Eye (tissue), 1 donor: ENCODE measurements at regions not wholly inside any gene's neighbourhood (a gene's known extent, or its start where the extent isn't known, plus 50 kb on each side); places are given as distances from the start of the nearest gene placed in this dataset.
A peak's percentile ranks its signal among the peaks of the same experiment; 100 is the strongest.
"Not testable (repeated sequence)": the region's sequence is repeated elsewhere in the genome, so short reads cannot be mapped to it uniquely, and the experiment has no call there.

Source experiments
- DNase-seq: peaks from one replicate; pipeline ENCODE4 v3.0.0-alpha.2; 2015

DNA sequence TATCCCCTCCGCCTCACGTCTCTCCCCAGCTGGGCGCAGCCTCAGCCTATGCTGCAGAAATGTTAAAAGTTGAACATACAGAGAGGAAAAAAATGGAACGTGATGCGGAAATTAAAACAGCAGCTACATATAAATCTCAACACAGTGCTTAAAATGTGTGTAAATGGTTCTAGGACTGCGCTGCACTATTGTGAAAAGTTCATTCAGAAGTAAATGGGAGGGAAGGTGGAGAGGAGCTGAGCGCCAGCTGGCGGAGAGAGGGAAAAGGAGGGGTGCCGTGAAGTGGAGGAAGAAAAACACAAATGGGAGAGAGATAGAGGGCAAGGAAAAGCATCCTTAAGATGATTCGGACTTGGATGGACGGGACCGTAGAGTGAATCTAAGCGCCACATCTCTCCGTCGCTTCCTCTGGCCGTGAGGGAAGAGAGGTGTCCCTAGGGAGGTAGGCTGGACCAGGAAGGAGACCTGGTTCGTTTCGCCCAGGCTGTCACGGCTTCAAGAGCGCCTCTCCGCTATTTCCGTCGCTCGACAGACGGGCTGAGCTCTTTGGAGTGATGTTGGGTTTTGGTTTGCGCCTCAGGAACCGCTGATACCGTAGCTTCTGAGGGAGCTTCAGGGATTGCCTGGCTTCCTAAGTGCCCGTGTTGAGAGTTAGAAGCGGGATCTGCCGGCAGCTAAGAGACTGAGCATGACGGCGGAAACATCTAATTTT is 113.7 kb downstream of the TRIM27 start:
- peak; percentile 57 for DNase-seq

DNA sequence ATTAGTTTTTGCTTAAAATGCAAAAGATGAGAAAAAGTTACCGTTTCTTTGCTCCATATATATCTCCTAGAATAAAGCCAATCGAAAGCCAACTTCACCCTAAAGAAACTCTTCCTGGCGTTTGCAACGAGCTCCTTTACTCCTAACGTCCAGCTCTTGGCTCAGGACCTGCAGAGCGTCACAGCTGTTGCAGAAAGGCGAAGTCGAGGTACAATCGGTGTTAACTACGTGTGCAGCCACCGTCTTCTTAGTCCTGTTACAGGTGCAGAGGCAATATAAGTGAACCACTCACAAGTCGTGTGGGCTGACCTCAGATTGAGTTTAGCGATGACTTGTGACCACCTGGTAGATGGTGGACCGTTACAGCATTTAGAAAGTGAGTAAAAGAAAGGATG is 113.1 kb downstream of the TRIM27 start:
- peak; percentile 57 for DNase-seq

DNA sequence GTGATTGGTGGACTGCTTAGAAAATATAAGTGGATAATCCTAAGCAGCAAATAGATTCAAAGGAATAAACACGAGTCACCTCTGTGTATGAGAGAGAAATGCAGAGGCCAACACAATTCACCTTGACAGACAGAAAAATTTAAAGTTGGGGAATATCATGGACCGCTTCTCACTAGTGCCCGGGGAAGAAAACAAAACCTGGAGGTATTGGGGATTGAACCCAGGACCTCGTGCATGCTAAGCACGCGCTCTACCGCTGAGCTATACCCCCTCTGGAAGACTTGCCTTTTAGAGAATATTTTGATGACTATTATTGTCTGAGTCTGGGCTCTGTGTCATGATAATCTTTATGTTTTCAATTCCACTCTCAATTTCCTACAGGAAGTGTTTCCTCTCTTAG is 111.9 kb downstream of the TRIM27 start:
- no peak for DNase-seq

DNA sequence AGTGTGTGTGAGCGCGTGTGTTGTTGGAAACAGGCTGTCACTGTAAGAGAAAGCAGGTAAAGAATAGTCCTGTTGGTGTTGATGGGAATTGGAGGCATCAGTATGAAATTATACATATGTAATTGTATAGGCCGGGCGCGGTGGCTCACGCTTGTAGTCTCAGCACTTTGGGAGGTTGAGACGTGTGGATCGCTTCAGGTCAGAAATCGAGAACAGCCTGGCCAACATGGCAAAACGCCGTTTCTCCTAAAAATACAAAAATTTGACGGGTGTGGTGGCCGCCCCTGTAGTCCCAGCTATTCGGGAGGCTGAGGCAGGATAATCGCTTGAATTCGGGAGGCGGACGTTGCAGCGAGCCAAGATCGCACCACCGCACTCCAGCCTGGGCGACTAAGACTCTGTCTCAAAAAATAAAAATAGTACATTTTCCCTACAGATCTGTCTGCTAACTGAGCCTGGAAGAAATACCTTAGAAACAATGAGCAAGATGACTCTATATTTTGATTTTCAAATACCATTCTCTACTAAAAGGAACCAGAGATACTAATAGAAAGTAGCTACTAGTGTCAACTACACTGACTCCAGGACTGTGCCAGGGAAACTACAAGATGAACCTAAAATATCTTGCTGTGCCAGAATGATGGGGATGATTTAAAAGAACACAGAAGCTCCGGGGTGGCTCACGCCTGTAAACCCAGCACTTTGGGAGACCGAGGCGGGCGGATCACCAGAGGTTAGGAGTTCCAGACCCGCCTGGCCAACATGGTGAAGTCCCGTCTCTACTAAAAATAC is 110.8 kb downstream of the TRIM27 start:
- no peak for DNase-seq

DNA sequence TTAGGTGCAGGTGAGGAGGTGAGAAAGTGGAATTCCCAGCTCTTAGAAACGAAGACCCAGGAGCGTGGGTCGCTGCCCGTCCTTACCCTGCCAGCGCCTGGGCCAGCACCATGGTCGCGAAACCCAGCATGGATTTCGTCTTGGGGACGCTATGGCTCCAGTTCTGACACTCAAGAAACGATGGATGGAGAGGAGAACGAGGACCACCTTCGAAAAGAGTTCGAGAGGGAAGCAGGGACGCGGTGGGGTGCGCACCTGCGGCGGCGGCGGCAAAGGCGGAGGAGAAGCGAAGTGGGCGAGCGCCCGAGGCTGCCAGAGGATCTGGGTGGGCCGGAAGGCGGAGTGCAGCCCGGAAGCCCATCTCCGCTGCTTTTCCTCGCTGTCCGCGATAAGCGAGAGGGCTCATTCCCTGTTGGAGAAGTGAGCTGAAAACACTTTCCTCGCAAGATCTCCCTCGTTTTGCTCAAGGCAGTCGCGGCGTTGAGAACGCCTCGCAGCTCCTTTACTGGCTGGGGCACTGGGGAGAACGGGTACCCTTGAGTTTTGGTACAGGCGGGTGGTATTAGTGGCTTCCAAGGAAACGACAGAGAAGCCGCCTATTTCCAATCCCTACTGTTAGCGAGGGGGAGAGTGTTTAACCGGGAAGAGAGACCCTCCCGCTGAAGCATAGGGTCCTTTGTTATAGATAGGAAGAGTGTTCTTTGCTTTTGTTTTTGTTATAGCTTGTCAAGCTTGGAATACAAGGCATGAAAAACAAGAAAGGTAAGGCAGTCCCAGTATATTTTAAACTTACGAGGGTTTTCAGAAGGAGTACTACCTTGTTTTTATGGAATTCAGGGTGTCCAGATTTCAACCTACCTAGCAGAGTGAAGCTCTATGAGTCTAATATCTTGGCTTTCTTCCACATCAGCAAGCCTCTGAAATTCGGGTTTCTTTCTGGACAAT is 109.5 kb downstream of the TRIM27 start:
- DNase-seq, result peak; percentile 52

DNA sequence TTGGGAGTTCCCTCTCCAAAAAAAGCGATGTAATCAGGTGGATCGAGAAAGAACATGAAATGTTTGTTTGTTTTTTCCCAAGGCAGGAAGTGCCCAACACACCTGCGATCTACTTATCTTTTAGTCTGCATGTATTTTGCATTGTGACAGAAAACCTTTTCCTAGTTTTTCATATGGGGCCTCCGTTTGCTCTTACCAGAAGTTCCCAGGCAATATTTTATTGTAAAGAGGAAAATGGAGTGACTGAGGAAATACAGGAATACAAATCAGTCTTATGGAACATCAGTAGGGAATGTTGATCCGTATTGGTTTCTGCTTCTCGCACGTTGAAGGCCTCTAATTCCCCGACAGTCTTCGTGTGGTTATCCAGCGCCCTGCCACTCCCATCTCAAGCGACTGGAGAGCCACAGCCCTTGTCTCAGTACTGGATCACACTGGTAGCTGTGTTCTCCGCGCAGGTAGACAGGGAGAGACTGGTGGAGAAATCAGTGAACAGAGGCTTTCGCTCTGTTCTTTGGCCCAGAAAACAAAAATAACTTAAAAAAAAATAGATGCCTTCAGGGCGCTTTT is 107.4 kb downstream of the TRIM27 start:
- no peak for DNase-seq

DNA sequence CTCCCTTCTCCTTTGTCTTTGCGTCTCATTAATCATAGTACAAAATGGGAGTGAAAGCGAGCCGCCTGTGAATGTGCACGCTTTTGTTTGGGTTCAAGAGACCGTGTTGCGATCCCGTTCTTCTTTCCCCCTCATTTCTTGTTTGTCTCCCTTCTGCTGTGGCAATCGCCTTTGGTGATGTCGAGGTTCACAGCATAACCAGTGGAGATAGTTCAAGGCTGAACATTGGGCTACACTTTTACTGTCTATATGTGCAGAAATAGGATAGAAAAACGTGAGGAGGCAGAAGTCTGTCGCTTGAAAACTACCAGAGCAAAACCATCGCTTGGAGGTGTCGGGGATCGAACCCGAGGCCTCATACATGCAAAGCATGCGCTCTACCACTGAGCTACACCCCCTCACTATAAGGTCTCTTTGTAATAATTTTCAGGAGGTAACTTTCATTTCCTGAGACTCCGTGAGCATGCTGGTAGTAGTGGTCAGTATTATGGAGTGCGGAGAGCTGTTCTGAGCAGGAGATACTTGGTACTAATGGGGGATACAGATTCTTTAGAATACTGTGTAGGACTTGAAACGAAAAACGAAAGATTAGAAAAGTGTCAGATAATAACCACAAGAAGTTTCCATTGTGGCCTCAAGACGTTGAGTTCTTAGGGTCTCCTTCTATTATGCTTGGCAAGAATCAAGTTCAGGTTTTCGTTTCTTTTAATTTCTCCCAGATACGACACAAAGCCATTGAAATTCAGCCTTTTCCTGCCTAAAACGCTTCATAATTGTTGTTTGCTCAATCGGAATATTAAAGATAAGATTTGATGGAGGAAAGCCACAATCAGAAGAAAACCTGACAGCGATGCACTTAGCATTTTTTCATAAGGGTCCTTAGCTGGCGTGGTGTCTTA is 106.6 kb downstream of the TRIM27 start:
- DNase-seq, result peak; percentile 58

DNA sequence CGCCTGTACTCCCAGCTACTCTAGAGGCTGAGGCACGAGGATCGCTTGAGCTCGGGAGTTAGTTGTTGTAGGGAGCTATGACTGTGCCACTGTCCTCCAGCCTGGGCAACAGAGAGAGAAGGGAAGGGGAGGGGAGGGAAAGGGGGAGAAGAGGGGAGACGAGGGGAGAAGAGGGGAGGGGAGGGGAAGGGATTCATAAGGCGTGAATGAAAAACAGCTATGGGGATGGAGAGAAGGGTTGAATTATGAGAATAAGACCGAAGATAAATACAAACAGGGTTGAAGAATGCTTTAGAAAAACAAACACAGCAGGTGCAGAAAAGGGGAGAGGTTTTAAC is 106.0 kb downstream of the TRIM27 start:
- DNase-seq, result no peak

DNA sequence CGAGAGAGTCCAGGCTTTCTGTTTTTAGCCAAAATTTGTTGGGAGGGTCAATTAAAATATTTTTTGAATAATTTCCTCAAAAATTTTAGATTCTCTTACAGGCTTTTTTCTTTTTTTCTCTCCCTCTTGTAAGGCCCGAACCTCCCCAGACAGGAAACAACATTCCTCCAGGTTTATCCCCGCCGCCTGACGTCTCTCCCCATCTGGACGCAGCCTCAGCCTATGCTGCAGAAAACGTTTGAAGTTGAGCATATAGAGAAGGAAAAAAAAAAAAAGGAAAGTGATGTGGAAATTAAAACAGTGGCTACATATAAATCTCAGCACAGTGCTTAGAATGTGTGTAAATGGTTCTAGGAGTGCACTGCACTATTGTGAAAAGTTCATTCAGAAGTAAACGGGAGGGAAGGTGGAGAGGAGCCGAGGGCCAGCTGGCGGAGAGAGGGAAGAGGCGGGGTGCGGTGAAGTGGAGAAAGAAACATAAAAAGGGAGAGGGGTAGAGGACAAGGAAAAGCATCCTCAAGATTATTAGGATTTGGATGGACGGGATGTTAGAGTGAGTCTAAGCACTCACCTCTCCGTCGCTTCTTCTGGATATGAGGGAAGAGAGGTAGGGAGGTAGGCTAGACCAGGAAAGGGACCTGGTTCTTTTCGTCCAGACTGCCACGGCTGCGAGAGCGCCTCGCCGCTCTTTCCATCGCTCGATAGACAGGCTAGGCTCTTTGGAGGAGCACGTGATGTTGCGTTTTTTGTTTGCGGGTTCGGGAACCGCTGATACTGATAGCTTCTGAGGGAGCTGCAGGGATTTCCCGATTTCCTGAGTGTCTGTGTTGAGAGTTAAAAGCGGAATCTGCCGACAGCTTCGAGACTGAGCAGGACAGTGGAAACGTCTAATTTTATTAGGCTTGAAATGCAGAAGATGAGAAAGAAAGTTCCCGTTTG is 98.7 kb downstream of the TRIM27 start:
- DNase-seq, result no peak

DNA sequence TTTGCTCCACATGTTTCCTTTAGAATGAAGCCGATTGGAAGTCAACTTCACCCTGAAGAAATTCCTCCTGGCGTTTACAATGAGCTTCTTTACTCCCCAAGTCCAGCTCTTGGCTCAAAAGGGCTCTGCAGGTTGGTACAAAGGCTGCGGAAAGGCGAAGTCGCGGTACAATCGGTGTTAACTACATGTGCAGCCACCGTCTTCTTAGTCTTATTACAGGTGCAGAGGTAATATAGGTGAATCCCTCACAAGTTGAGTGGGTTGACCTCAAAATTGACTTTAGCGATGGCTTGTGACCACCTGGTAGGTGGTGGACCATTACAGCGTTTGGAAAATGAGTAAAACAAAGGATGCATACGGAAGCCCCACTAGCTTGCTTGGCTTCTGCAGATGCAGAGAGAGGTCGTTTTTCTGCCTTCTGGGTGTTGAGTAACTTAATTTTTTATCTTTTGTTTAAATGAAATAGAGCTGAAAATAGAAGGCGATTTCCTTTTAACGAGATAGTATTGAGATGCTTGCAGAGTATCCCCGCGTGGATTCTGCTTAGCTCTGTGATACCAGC is 98.0 kb downstream of the TRIM27 start:
- no peak for DNase-seq

DNA sequence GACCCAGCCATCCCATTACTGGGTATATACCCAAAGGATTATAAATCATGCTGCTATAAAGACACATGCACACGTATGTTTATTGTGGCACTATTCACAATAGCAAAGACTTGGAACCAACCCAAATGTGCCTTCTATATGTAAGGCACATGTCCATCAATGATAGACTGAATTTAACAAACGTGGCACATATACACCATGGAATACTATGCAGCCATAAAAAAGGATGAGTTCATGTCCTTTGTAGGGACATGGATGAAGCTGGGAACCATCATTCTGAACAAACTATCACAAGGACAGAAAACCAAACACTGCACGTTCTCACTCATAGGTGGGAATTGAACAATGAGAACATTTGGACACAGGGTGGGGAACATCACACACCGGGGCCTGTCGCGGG is 92.1 kb downstream of the TRIM27 start:
- not testable (repeated sequence) for DNase-seq

DNA sequence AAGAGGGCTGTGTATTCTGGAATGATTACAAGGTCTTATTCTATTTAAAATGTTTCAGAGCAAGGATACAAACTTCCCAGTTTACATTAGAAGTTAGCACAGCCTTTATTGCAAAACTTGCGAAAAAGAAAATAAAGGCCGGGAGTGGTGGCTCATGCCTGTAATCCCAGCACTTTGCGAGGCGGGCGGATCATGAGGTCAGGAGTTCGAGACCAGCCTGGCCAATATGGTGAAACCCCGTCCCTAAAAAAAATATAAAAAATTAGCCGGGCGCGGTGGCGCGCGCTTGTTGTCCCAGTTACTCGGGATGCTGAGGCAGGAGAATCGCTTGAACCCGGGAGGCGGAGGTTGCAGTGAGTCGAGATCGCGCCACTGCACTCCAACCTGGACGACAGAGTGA is 87.1 kb downstream of the TRIM27 start:
- not testable (repeated sequence) for DNase-seq

DNA sequence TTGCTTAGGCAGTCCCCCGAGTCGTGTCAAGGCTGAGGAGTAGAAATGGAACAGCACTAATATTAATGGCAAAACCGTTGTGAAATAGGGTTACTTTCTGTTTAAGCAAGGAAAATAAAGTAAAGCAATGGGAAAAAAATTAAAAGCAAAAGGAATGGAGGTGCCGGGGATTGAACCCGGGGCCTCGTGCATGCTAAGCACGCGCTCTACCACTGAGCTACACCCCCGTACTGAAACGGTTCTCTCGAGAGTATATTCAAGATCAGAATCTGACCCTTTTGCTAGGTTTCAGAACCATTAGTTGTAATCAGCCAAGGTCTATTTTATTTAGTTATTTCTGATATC is 85.5 kb downstream of the TRIM27 start:
- DNase-seq, result peak; percentile 94

DNA sequence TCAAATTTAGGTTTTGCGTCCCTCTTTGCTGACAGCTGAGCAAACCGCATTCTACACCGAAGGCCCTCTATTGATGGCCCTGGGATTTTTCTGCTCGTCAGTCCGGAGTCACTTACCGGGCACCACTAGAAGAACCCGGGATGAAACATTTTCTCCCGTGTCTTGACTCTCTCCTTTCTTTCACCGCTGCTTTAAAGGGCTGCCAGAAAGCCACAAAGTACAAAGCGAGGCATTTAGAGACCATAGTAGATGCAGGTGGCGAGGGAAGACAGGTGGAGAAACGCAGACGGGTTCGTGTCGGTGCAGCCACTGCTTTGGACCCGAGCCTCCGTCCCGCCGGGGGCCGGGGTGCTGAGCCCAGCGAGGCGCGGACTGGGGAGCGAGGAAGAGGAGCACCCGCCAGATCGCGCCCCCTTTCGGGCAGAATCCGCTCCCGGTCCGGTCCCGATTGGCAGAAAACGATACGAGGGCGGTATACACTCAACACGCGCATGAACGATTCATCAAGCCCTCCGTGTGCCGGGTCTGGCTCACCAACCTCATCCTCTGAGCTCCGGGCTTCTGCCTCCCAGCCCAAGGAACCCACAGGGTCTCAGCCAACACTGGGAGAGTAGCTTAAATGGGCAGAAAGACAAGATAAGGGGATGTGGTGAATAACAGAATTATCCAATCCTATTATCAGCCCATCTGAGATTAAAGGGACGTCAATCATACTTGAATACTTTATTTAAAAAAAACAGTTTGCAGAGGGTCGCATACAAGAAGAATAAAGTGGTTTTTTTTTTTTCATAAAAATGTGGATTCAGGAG is 84.9 kb downstream of the TRIM27 start:
- DNase-seq, result peak; percentile 91

DNA sequence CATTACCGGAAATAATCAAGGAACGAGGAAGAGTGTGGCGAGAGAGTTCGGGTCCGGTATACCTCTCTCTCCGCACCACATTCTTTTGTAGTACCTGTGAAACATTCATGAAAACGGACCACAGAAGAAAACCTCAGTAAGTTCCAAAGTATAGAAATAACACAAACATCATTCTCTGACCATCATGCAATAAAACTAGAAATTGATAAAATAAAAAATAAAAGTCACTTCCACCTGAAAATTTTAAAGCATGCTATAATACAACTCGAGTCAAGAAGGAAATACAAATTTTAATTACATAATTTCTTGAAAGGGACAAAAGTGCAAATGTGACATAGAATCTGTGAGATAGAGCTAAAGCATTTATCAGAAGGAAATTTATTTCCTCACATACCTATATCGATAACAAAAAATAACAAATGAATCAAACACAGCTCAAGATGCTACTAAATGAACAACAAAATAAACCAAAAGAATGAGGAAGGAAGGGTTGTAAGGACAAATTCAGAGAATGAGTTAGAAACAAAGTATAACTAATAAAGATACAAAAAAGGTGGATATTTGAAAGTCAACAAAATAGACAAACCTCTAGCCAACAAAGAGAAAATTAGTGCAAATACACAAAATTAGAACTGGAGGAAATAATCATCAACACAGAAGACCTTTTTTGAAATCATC is 84.2 kb downstream of the TRIM27 start:
- DNase-seq, result no peak

DNA sequence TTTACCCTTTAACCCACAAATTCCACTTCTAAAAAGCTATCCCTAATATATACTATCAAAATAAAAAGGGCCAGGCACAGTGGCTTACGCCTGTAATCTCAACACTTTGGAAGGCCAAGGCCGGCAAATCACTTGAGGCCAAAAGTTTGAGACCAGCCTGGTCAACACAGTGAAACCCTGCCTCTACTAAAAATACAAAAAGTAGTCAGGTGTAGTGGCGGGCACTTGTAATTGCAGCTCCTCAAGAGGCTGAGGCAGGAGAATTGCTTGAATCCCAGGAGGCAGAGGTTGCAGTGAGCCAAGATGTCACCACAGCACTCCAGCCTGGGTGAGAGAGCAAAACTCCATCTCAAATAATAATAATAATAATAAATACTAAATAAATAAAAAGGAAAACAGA is 82.5 kb downstream of the TRIM27 start:
- no peak for DNase-seq

DNA sequence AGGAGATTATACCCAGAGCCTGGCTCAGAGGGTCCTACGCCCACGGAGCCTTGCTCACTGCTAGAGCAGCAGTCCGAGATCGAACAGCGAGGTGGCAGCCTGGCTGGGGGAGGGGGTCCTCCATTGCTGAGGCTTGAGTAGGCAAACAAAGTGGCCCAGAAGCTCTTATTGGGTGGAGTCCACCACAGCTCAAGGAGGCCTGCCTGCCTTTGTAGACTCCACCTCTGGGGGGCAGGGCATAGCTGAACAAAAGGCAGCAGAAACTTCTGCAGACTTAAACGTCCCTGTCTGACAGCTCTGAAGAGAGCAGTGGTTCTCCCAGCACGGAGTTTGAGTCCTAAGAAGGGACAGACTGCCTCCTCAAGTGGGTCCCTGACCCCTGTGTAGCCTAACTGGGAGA is 75.0 kb downstream of the TRIM27 start:
- not testable (repeated sequence) for DNase-seq
